AG04449 (cell line): ENCODE measurements at regions not wholly inside any gene's neighbourhood (a gene's known extent, or its start where the extent isn't known, plus 50 kb on each side); places are given as distances from the start of the nearest gene placed in this dataset.

Experiments used
- CTCF ChIA-PET: fragments of 350-600 bp; formaldehyde crosslinking; extraction: SDS; loops from one replicate; lab custom pipeline; 2021; ENCODE audit warnings: antibody characterized with exemption; lab: Yijun Ruan, JAX
- POLR2A ChIA-PET: fragments of 400-600, 350-600 bp; formaldehyde crosslinking; extraction: SDS; loops from one replicate; lab custom pipeline; 2020; ENCODE audit warnings: antibody characterized with exemption, inconsistent platforms; lab: Yijun Ruan, JAX
- DNase-seq: peaks from one replicate; pipeline ENCODE4 v3.0.0-alpha.2; 2010; ENCODE audit warnings: low read depth, low spot score
- H3K4me3 ChIP-seq: 2 replicates; pipeline ENCODE4 v1.5.1; 2011; ENCODE audit warnings: low read depth, mild to moderate bottlenecking, control low read depth, low read length
- CTCF ChIP-seq: IDR thresholded peaks from one replicate; pipeline ENCODE4 v1.5.1; 2011; ENCODE audit warnings: mild to moderate bottlenecking, moderate library complexity, low read length, control low read depth, inconsistent platforms; ENCODE audit not compliant: insufficient read depth; ENCODE audit errors: missing control alignments

- ChIA-PET POLR2A (interaction anchor here (0.6 kb wide), 1 partner anchor 890 kb away, joined by 3 read pairs; no protein-coding TSS in a partner anchor), CTCF (no interaction called here)
- no peak overlapping the region for H3K4me3 ChIP-seq
- no peak for TF ChIP-seq CTCF
- no peak for DNase-seq
These were observed 57.2 kb upstream of the SOX4 start for GRCh38 chr6:21536280-21536766.

DNA sequence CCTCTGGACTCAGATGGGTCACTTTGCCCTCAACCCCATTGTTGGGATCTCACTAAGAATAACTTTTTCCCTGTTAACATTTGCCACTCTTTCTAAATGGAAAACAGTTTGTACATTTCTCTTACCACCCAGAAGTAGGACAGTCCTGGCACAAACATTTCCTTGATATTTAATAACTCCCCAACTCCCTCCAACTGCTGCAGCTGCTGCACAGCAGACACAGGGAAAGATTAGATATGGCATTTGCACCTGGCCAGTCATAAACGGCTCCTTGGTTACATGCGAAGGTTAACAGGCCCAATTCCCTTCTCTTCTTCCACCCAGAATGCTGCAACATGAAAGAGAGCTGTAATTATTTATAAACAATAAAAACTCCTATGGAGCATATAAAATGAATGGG lies 55.9 kb upstream of the SOX4 start:
- DNase-seq: no peak
- TF ChIP-seq CTCF: no peak

GRCh38 chr6:21538186-21538798 lies 55.3 kb upstream of the SOX4 start:
- CTCF ChIA-PET: interaction anchor here (0.7 to 2.0 kb wide), 2 partner anchors 21 to 50 kb away, joined by 3 to 6 read pairs; no protein-coding TSS in a partner anchor
- no peak overlapping the region for H3K4me3 ChIP-seq
- TF ChIP-seq CTCF: no peak
- no peak for DNase-seq
- POLR2A ChIA-PET: no interaction called here

More for the DNA sequence above, 55.9 kb upstream of the SOX4 start:
- CTCF ChIA-PET: interaction anchor here (2.0 kb wide), 1 partner anchor 51 kb away, joined by 6 read pairs; no protein-coding TSS in a partner anchor
- H3K4me3 ChIP-seq: no peak overlapping the region
- POLR2A ChIA-PET: no interaction called here

DNA sequence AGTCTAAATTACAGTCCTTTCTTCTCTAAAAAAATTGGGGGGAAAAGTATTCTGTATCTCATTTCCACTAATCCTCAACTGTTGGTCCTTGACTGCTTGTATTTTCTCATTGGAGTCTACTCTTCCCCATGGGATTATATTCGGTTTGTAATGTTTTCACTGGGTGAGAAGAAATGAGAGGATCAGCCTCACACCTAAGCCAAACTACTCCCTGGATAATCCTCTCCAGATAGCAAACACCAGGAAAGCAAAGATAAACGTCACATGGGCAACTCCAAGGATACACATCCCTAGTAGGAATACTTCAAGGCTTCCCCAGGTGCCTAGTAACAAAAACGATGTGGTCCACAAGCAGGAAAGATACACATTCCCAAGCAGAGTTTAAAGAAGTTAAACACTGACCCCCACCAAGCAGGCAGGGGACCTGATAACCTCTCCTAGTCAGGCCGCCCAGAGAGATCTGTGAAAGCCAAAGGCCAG lies 53.9 kb upstream of the SOX4 start:
- ChIA-PET POLR2A (no interaction called here), CTCF (no interaction called here)
- no peak overlapping the region for H3K4me3 ChIP-seq
- DNase-seq: no peak
- no peak for TF ChIP-seq CTCF
